ENCODE measurements at regions not wholly inside any gene's neighbourhood (a gene's known extent, or its start where the extent isn't known, plus 50 kb on each side); places are given as distances from the start of the nearest gene placed in this dataset.

GRCh38 chr6:108746836-108747575 lies 101.2 kb upstream of the ARMC2 start:
- Mint-ChIP-seq H3K27ac (no peak overlapping the region), H3K27me3 (peaks cover 4% of the 10 kb centered on the region), H3K36me3 (no peaks in the 10 kb centered on the region)

GRCh38 chr6:108748055-108748454 lies 100.2 kb upstream of the ARMC2 start:
- Mint-ChIP-seq H3K4me1 (ENCODE audit: low read depth) (no peaks in the 10 kb centered on the region), H3K27me3 (peaks cover 4% of the 10 kb centered on the region), H3K27ac (no peak overlapping the region), H3K36me3 (no peaks in the 10 kb centered on the region), H3K9me3 (ENCODE audit: low read depth) (no peaks in the 10 kb centered on the region), H3K4me3 (no peak overlapping the region)

More at GRCh38 chr6:108746836-108747575, 101.2 kb upstream of the ARMC2 start:
- H3K9me3 Mint-ChIP-seq (ENCODE audit: low read depth) = no peaks in the 10 kb centered on the region
- no peaks in the 10 kb centered on the region for H3K4me1 Mint-ChIP-seq (ENCODE audit: low read depth)
- no peak overlapping the region for H3K4me3 Mint-ChIP-seq

- H3K36me3 Mint-ChIP-seq = no peaks in the 10 kb centered on the region
- H3K4me1 Mint-ChIP-seq (ENCODE audit: low read depth) = no peaks in the 10 kb centered on the region
- H3K4me3 Mint-ChIP-seq = no peak overlapping the region
- peaks cover 4% of the 10 kb centered on the region for H3K27me3 Mint-ChIP-seq
- H3K9me3 Mint-ChIP-seq (ENCODE audit: low read depth) = no peaks in the 10 kb centered on the region
- H3K27ac Mint-ChIP-seq = no peak overlapping the region
Measured at GRCh38 chr6:108748959-108749358, 99.3 kb upstream of the ARMC2 start.

GRCh38 chr6:108750801-108751200 lies 97.4 kb upstream of the ARMC2 start:
- Mint-ChIP-seq H3K27ac (no peak overlapping the region), H3K4me1 (ENCODE audit: low read depth) (no peaks in the 10 kb centered on the region)

GRCh38 chr6:108751282-108751681 lies 96.9 kb upstream of the ARMC2 start:
- Mint-ChIP-seq H3K27ac (no peak overlapping the region), H3K36me3 (no peaks in the 10 kb centered on the region), H3K4me3 (no peak overlapping the region), H3K4me1 (ENCODE audit: low read depth) (no peaks in the 10 kb centered on the region), H3K9me3 (ENCODE audit: low read depth) (no peaks in the 10 kb centered on the region), H3K27me3 (peaks cover 5% of the 10 kb centered on the region)

More at GRCh38 chr6:108750801-108751200, 97.4 kb upstream of the ARMC2 start:
- Mint-ChIP-seq H3K4me3 (no peak overlapping the region), H3K27me3 (peaks cover 5% of the 10 kb centered on the region), H3K36me3 (no peaks in the 10 kb centered on the region), H3K9me3 (ENCODE audit: low read depth) (no peaks in the 10 kb centered on the region)

- H3K27ac Mint-ChIP-seq = no peak overlapping the region
- no peaks in the 10 kb centered on the region for H3K9me3 Mint-ChIP-seq (ENCODE audit: low read depth)
- H3K27me3 Mint-ChIP-seq = peaks cover 3% of the 10 kb centered on the region
- H3K4me3 Mint-ChIP-seq = no peak overlapping the region
- H3K4me1 Mint-ChIP-seq (ENCODE audit: low read depth) = no peaks in the 10 kb centered on the region
- no peaks in the 10 kb centered on the region for H3K36me3 Mint-ChIP-seq
Measured at GRCh38 chr6:108751851-108752732, 96.1 kb upstream of the ARMC2 start.

GRCh38 chr6:108752733-108753590 lies 95.3 kb upstream of the ARMC2 start:
- Mint-ChIP-seq H3K36me3 (no peaks in the 10 kb centered on the region), H3K27me3 (peaks cover 3% of the 10 kb centered on the region), H3K4me1 (ENCODE audit: low read depth) (no peaks in the 10 kb centered on the region), H3K4me3 (no peak overlapping the region), H3K27ac (no peak overlapping the region), H3K9me3 (ENCODE audit: low read depth) (no peaks in the 10 kb centered on the region)

GRCh38 chr6:108755257-108756240 lies 92.7 kb upstream of the ARMC2 start:
- Mint-ChIP-seq H3K27ac (no peak overlapping the region), H3K4me3 (no peak overlapping the region), H3K36me3 (no peaks in the 10 kb centered on the region), H3K4me1 (ENCODE audit: low read depth) (no peaks in the 10 kb centered on the region), H3K9me3 (ENCODE audit: low read depth) (no peaks in the 10 kb centered on the region), H3K27me3 (peaks cover 1% of the 10 kb centered on the region)

GRCh38 chr6:108757357-108757756 lies 90.9 kb upstream of the ARMC2 start:
- H3K4me3 Mint-ChIP-seq = no peak overlapping the region
- H3K36me3 Mint-ChIP-seq = no peaks in the 10 kb centered on the region
- peaks cover 1% of the 10 kb centered on the region for H3K27me3 Mint-ChIP-seq
- no peak overlapping the region for H3K27ac Mint-ChIP-seq
- no peaks in the 10 kb centered on the region for H3K9me3 Mint-ChIP-seq (ENCODE audit: low read depth)
- H3K4me1 Mint-ChIP-seq (ENCODE audit: low read depth) = no peaks in the 10 kb centered on the region

GRCh38 chr6:108758884-108759283 lies 89.3 kb upstream of the ARMC2 start:
- H3K27ac Mint-ChIP-seq = no peak overlapping the region
- H3K4me1 Mint-ChIP-seq (ENCODE audit: low read depth) = no peaks in the 10 kb centered on the region
- peaks cover 1% of the 10 kb centered on the region for H3K27me3 Mint-ChIP-seq
- H3K9me3 Mint-ChIP-seq (ENCODE audit: low read depth) = no peaks in the 10 kb centered on the region
- H3K4me3 Mint-ChIP-seq = no peak overlapping the region
- H3K36me3 Mint-ChIP-seq = no peaks in the 10 kb centered on the region

- no peaks in the 10 kb centered on the region for H3K36me3 Mint-ChIP-seq
- H3K4me1 Mint-ChIP-seq (ENCODE audit: low read depth) = no peaks in the 10 kb centered on the region
- no peak overlapping the region for H3K27ac Mint-ChIP-seq
- H3K4me3 Mint-ChIP-seq = no peak overlapping the region
- no peaks in the 10 kb centered on the region for H3K9me3 Mint-ChIP-seq (ENCODE audit: low read depth)
- H3K27me3 Mint-ChIP-seq = no peaks in the 10 kb centered on the region
Measured at GRCh38 chr6:108760126-108761050, 87.8 kb upstream of the ARMC2 start.

GRCh38 chr6:108762394-108762793 lies 85.8 kb upstream of the ARMC2 start:
- Mint-ChIP-seq H3K27me3 (no peaks in the 10 kb centered on the region), H3K27ac (no peak overlapping the region), H3K4me1 (ENCODE audit: low read depth) (no peaks in the 10 kb centered on the region), H3K36me3 (no peaks in the 10 kb centered on the region), H3K9me3 (ENCODE audit: low read depth) (no peaks in the 10 kb centered on the region), H3K4me3 (no peak overlapping the region)

- Mint-ChIP-seq H3K4me1 (ENCODE audit: low read depth) (peaks cover 4% of the 10 kb centered on the region), H3K4me3 (no peak overlapping the region), H3K9me3 (ENCODE audit: low read depth) (no peaks in the 10 kb centered on the region), H3K27ac (no peak overlapping the region), H3K36me3 (no peaks in the 10 kb centered on the region), H3K27me3 (no peaks in the 10 kb centered on the region)
Measured at GRCh38 chr6:108763931-108764579, 84.2 kb upstream of the ARMC2 start.
